ENCODE measurements at regions not wholly inside any gene's neighbourhood (a gene's known extent, or its start where the extent isn't known, plus 50 kb on each side); places are given as distances from the start of the nearest gene placed in this dataset.

GRCh38 chr2:181114021-181114420 lies 133.6 kb downstream of the UBE2E3 start:
- no peak for DNase-seq

- no peak for DNase-seq
Measured at GRCh38 chr2:181116261-181116660, 135.9 kb downstream of the UBE2E3 start.

- DNase-seq: no peak
Measured at GRCh38 chr2:181117206-181117925, 137.0 kb downstream of the UBE2E3 start.

GRCh38 chr2:181120625-181121024 lies 140.2 kb downstream of the UBE2E3 start:
- no peak for DNase-seq

- no peak for DNase-seq
Measured at GRCh38 chr2:181121996-181122395, 141.6 kb downstream of the UBE2E3 start.

GRCh38 chr2:181122601-181123000 lies 142.2 kb downstream of the UBE2E3 start:
- DNase-seq: no peak

GRCh38 chr2:181123798-181124231 lies 143.4 kb downstream of the UBE2E3 start:
- DNase-seq: peak in 1 of 2 experiments; percentile 41

GRCh38 chr2:181124497-181124896 lies 144.1 kb downstream of the UBE2E3 start:
- no peak for DNase-seq

GRCh38 chr2:181125359-181125758 lies 145.0 kb downstream of the UBE2E3 start:
- DNase-seq: no peak

- DNase-seq: no peak
Measured at GRCh38 chr2:181126311-181126868, 146.0 kb downstream of the UBE2E3 start.

- no peak for DNase-seq
Measured at GRCh38 chr2:181128199-181128598, 147.8 kb downstream of the UBE2E3 start.

- DNase-seq: no peak
Measured at GRCh38 chr2:181129364-181130056, 149.1 kb downstream of the UBE2E3 start.

GRCh38 chr2:181130686-181131085 lies 150.3 kb downstream of the UBE2E3 start:
- DNase-seq: no peak

- DNase-seq: no peak
Measured at GRCh38 chr2:181131584-181131983, 151.2 kb downstream of the UBE2E3 start.

GRCh38 chr2:181138816-181139215 lies 158.4 kb downstream of the UBE2E3 start:
- no peak for DNase-seq

GRCh38 chr2:181139831-181140230 lies 159.4 kb downstream of the UBE2E3 start:
- DNase-seq: no peak

GRCh38 chr2:181140414-181140813 lies 160.0 kb downstream of the UBE2E3 start:
- no peak for DNase-seq

- DNase-seq: no peak
Measured at GRCh38 chr2:181140928-181141327, 160.5 kb downstream of the UBE2E3 start.

- DNase-seq: no peak
Measured at GRCh38 chr2:181141676-181142075, 161.3 kb downstream of the UBE2E3 start.

- no peak for DNase-seq
Measured at GRCh38 chr2:181142514-181142913, 162.1 kb downstream of the UBE2E3 start.

- no peak for DNase-seq
Measured at GRCh38 chr2:181143790-181144300, 163.4 kb downstream of the UBE2E3 start.

- DNase-seq: no peak
Measured at GRCh38 chr2:181145645-181146044, 165.2 kb downstream of the UBE2E3 start.

- no peak for DNase-seq
Measured at GRCh38 chr2:181146171-181146570, 165.8 kb downstream of the UBE2E3 start.

GRCh38 chr2:181149056-181149455 lies 168.7 kb downstream of the UBE2E3 start:
- DNase-seq: no peak

Data from activated CD4-positive, alpha-beta T cell treated with anti-CD3 and anti-CD28 coated beads, Interleukin-2, amount 50 U/mL, for 48 hours (primary cell).